Bronchial epithelial cell (primary cell): ENCODE measurements at regions not wholly inside any gene's neighbourhood (a gene's known extent, or its start where the extent isn't known, plus 50 kb on each side); places are given as distances from the start of the nearest gene placed in this dataset.

Experiments used
- DNase-seq: peaks from one replicate; pipeline ENCODE4 v3.0.0-alpha.2; 2010; ENCODE audit warnings: low read depth
- FAIRE-seq: peaks from 2 replicates; lab custom pipeline; 2011; peaks lifted over from hg19 to GRCh38; lab: Jason Lieb, UNC
- H3K27me3 ChIP-seq: 2 replicates; pipeline ENCODE4 v1.5.1; 2011; ENCODE audit warnings: low read length; ENCODE audit not compliant: control insufficient read depth, insufficient read depth
- H3K36me3 ChIP-seq: 2 replicates; pipeline ENCODE4 v1.5.1; 2011; ENCODE audit warnings: low read length; ENCODE audit not compliant: control insufficient read depth, insufficient read depth
- H3K4me3 ChIP-seq: 2 replicates; pipeline ENCODE4 v1.5.1; 2011; ENCODE audit warnings: mild to moderate bottlenecking, low read depth, low read length, control low read depth
- CTCF ChIP-seq: IDR thresholded peaks from 2 replicates; pipeline ENCODE4 v1.5.1; 2011; ENCODE audit warnings: mild to moderate bottlenecking, moderate library complexity, low read length, control low read depth, inconsistent platforms; ENCODE audit not compliant: insufficient read depth, severe bottlenecking

DNA sequence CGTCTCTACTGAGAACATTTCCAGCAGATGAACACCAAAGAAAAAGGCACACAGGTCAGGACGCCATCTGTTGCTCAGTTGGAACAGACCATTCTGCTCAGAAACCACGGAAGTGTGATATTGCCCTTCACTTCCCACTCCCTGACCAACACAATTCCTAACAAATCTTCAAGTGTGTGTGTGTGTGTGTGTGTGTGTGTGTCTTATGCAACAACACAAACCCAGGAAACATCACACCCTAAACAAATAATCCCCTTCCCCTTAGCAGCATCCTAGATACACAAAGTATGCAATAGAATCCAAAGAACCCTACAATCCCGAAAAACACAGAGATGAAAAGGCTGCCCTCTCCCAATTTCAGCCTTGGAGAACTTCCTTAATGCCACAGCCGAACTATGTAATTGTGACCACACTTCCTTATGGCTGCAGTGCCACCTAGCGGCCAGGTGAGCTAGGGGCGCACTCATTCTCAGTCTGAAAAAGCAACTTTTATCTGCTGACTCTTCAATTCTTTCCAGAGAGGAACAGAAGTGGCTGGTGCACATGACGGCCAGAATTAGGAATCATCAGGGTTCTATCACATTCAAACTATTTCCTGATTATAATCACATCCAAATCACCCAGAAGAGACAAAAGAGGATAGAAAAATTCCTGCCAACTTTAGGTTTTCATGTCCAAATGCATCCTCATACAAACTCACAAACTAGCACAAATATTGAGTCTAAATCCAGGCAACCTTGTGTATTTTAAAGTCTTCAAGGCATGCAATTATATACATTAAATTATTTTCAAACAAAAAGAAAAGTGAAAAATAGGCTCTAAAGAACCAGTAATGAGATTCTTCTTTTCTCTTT, 164.9 kb downstream of the DHX15 start:
- no peaks in the 10 kb centered on the region for H3K27me3 ChIP-seq
- FAIRE-seq (no peak), DNase-seq (peak; percentile 59)
- peak; percentile 91 for TF ChIP-seq CTCF
- no peak overlapping the region for H3K4me3 ChIP-seq
- H3K36me3 ChIP-seq = no peaks in the 10 kb centered on the region

DNA sequence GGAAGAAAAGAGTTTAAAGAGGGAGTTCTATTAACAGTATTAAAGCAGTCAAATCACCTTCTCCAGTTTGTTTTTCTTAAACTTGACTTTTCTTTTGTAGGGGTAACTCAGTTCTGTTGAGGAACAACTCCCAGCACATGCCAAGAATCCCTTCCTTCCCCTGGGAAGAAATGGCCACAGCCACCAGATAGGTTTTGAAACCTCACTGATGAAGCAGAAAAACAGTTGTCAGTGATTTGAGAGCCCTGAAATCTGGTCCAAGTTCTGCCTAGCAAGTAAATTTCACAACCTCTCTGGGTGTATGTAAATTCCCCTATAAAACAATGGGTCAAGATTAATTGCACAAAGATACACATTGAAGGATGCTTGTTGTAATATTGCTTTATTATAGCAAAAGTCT, 167.1 kb downstream of the DHX15 start:
- no peak overlapping the region for H3K4me3 ChIP-seq
- H3K27me3 ChIP-seq = no peaks in the 10 kb centered on the region
- FAIRE-seq (no peak), DNase-seq (no peak)
- TF ChIP-seq CTCF = no peak
- H3K36me3 ChIP-seq = no peaks in the 10 kb centered on the region

- Histone ChIP-seq H3K36me3 (no peaks in the 10 kb centered on the region), H3K27me3 (no peaks in the 10 kb centered on the region), H3K4me3 (no peak overlapping the region)
- no peak for DNase-seq
- TF ChIP-seq CTCF = no peak
- no peak for FAIRE-seq
Observed at GRCh38 chr4:24416293-24416692, 168.1 kb downstream of the DHX15 start.

- Histone ChIP-seq H3K4me3 (no peak overlapping the region), H3K36me3 (no peaks in the 10 kb centered on the region), H3K27me3 (no peaks in the 10 kb centered on the region)
- DNase-seq (no peak), FAIRE-seq (no peak)
- no peak for TF ChIP-seq CTCF
Observed at GRCh38 chr4:24413311-24413784, 171.0 kb downstream of the DHX15 start.

DNA sequence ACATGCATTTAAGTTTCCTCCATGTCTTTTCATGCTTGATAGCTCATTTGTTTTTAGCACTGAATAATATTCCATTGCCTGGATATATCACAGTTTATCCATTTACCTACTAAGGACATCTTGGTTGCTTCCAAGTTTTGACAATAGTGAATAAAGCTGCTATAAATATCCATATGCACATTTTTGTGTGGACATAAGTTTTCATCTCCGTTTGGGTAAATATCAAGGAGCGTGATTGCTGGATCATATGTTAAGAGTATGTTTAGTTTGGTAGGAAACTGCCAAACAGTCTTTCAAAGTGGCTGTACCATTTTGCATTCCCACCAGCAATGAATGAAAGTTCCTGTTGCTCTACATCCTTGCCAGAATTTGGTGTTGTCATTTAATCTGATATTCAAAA, 172.5 kb downstream of the DHX15 start:
- no peak for TF ChIP-seq CTCF
- no peaks in the 10 kb centered on the region for H3K27me3 ChIP-seq
- no peak for DNase-seq
- FAIRE-seq = no peak
- H3K36me3 ChIP-seq = no peaks in the 10 kb centered on the region
- no peak overlapping the region for H3K4me3 ChIP-seq

DNA sequence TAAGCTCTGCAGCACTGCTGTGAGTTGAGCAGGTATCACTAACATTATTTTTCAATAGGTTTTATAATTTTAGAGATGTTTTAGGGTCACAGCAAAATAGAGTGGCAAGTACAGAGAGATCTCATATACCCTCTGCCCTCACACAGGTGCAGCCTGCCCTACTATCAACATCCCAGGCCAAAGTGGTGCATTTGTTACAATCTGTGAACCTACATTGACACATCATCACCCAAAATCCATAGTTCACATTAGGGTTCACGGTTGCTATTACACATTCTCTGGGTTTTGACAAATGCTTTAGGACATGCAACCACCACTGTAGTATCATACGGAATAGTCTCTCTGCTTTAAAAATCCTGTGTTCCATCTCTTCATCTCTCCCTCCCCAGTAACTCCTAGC, 173.1 kb downstream of the DHX15 start:
- TF ChIP-seq CTCF = no peak
- DNase-seq = no peak
- H3K4me3 ChIP-seq = no peak overlapping the region
- peak; percentile 13 for FAIRE-seq
- H3K36me3 ChIP-seq = no peaks in the 10 kb centered on the region
- H3K27me3 ChIP-seq = no peaks in the 10 kb centered on the region
